ENCODE measurements at regions not wholly inside any gene's neighbourhood (a gene's known extent, or its start where the extent isn't known, plus 50 kb on each side); places are given as distances from the start of the nearest gene placed in this dataset.

DNA sequence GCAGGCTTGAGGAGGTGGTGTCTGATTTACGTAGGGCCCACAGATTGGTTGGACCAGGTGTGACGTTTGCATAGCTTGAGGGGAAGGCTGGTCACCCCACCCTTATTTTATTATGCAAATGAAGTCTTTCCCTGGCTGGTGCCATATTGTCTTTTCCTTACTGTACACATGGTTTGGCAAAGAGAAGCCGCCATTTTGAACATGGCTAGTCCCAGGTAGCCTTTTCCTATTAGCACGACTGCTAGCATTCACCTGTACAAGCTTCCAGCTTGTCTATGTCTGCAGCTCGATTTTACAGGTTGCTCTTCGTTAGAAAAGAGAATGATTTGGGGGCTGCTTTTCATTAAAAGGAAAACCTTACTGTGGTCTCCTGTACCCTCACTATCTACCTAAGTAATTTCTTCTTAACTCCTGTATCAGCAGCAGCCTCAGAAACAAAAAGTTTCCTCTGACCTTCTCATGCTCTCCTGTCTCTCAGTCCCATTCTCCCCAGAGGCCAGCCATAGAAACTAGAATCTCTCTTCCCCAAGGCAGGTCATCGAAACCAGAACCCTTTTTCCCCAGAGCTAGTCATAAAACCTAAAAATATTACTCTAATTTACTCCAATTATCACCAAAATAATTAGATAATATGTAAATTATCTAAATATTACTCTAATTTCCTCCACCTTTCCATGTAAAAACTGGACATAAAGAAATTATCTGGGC is 151.8 kb downstream of the B3GNT2 start:
- Mint-ChIP-seq H3K36me3 (no peaks in the 10 kb centered on the region), H3K27me3 (ENCODE audit: low read depth in 3 of 3) (no peaks in the 10 kb centered on the region), H3K4me1 (no peaks in the 10 kb centered on the region), H3K4me3 (no peak overlapping the region), H3K27ac (no peak overlapping the region), H3K9me3 (peaks cover 4 to 23% (median 12%) of the 10 kb centered on the region in 7 donors)
- 100% methylated on average over 2 of the region's 7 CpGs for WGBS (ENCODE audit: insufficient coverage)
- no peaks in the 10 kb centered on the region for H3K79me2 ChIP-seq (ENCODE audit: insufficient read depth, low read length)
- H3K4me1 ChIP-seq (ENCODE audit: control insufficient read depth in 1 of 2, insufficient read depth in 2 of 2, low read length in 2 of 2): no peaks in the 10 kb centered on the region
- TF ChIP-seq, protein P1, sequence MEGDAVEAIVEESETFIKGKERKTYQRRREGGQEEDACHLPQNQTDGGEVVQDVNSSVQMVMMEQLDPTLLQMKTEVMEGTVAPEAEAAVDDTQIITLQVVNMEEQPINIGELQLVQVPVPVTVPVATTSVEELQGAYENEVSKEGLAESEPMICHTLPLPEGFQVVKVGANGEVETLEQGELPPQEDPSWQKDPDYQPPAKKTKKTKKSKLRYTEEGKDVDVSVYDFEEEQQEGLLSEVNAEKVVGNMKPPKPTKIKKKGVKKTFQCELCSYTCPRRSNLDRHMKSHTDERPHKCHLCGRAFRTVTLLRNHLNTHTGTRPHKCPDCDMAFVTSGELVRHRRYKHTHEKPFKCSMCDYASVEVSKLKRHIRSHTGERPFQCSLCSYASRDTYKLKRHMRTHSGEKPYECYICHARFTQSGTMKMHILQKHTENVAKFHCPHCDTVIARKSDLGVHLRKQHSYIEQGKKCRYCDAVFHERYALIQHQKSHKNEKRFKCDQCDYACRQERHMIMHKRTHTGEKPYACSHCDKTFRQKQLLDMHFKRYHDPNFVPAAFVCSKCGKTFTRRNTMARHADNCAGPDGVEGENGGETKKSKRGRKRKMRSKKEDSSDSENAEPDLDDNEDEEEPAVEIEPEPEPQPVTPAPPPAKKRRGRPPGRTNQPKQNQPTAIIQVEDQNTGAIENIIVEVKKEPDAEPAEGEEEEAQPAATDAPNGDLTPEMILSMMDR (IDR thresholded peaks at IDR 0.05): no peak
- H3K4me3 ChIP-seq (replicated peaks in 1 of 3; ENCODE audit: low read depth in 2 of 3, low read length in 3 of 3): no peak overlapping the region
- H3K4me2 ChIP-seq (replicated peaks; ENCODE audit: extremely low read depth, low read length, poor library complexity, severe bottlenecking): no peak overlapping the region
- H3K27me3 ChIP-seq (ENCODE audit: control insufficient read depth in 2 of 2, insufficient read depth in 2 of 2, low read length in 2 of 2): no peaks in the 10 kb centered on the region
- H2AFZ ChIP-seq (ENCODE audit: insufficient read depth, low read depth, low read length, poor library complexity, severe bottlenecking): no peak overlapping the region
- peaks cover 0 to 8% of the 10 kb centered on the region in 2 donors for H3K9me3 ChIP-seq (replicated peaks in 1 of 2; ENCODE audit: control insufficient read depth in 1 of 2, insufficient read depth in 1 of 2, low read length in 2 of 2)
- H3K9ac ChIP-seq (ENCODE audit: insufficient read depth, low read length, poor library complexity, severe bottlenecking): no peak overlapping the region
- H4K20me1 ChIP-seq (ENCODE audit: insufficient read depth, low read length): no peaks in the 10 kb centered on the region
- no peak overlapping the region for H3K27ac ChIP-seq (ENCODE audit: low read depth in 1 of 2, low read length in 2 of 2)
- DNase-seq: no peak
- intact Hi-C loops (cut with micrococcal nuclease): no loop called here
- no peaks in the 10 kb centered on the region for H3K36me3 ChIP-seq (replicated peaks in 1 of 2; ENCODE audit: control insufficient read depth in 1 of 2, insufficient read depth in 2 of 2, low read length in 2 of 2)

DNA sequence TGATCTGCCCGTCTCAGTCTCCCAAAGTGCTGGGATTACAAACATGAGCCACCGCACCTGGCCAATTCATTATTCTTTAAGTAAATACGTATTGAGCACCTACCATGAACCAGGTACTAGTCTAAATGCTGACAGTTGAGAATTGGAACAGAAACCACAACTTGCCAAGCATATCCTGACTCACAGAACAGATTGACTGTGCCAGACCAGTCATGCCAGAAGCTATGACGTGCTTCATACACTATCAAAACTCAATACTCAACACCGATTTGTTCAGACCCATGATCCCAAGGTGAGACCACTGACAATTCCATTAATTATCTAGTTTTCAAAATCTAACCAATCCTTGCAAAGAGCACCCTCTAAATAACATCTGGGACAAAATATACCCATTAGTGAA is 148.6 kb downstream of the B3GNT2 start:
- Histone ChIP-seq H3K4me2 (replicated peaks; ENCODE audit: extremely low read depth, low read length, poor library complexity, severe bottlenecking) (no peak overlapping the region), H3K4me3 (replicated peaks in 1 of 3; ENCODE audit: low read depth in 2 of 3, low read length in 3 of 3) (no peak overlapping the region), H3K9ac (ENCODE audit: insufficient read depth, low read length, poor library complexity, severe bottlenecking) (no peak overlapping the region), H2AFZ (ENCODE audit: insufficient read depth, low read depth, low read length, poor library complexity, severe bottlenecking) (no peak overlapping the region), H3K27ac (ENCODE audit: low read depth in 1 of 2, low read length in 2 of 2) (no peak overlapping the region), H3K79me2 (ENCODE audit: insufficient read depth, low read length) (no peaks in the 10 kb centered on the region), H4K20me1 (ENCODE audit: insufficient read depth, low read length) (no peaks in the 10 kb centered on the region), H3K9me3 (replicated peaks in 1 of 2; ENCODE audit: control insufficient read depth in 1 of 2, insufficient read depth in 1 of 2, low read length in 2 of 2) (no peaks in the 10 kb centered on the region), H3K27me3 (ENCODE audit: control insufficient read depth in 2 of 2, insufficient read depth in 2 of 2, low read length in 2 of 2) (no peaks in the 10 kb centered on the region), H3K4me1 (ENCODE audit: control insufficient read depth in 1 of 2, insufficient read depth in 2 of 2, low read length in 2 of 2) (no peaks in the 10 kb centered on the region), H3K36me3 (replicated peaks in 1 of 2; ENCODE audit: control insufficient read depth in 1 of 2, insufficient read depth in 2 of 2, low read length in 2 of 2) (no peaks in the 10 kb centered on the region)
- H3K4me1 Mint-ChIP-seq: no peaks in the 10 kb centered on the region
- no peak for DNase-seq
- no peak overlapping the region for H3K27ac Mint-ChIP-seq
- 93% methylated on average over 5 of the region's 5 CpGs for WGBS (ENCODE audit: insufficient coverage)
- intact Hi-C loops (cut with micrococcal nuclease): no loop called here
- TF ChIP-seq, protein P1 (IDR thresholded peaks at IDR 0.05): no peak
- H3K9me3 Mint-ChIP-seq: peaks cover 0 to 2% (median 0%) of the 10 kb centered on the region in 7 donors
- H3K36me3 Mint-ChIP-seq: no peaks in the 10 kb centered on the region
- no peak overlapping the region for H3K4me3 Mint-ChIP-seq
- no peaks in the 10 kb centered on the region for H3K27me3 Mint-ChIP-seq (ENCODE audit: low read depth in 3 of 3)

Measured in CD14-positive monocyte (primary cell).